H1 (cell line): ENCODE measurements at regions not wholly inside any gene's neighbourhood (a gene's known extent, or its start where the extent isn't known, plus 50 kb on each side); places are given as distances from the start of the nearest gene placed in this dataset.

Source experiments
- CBX5 ChIP-seq: fragments of 300-800, 300-1000 bp; sonication (generic); IDR thresholded peaks from 2 replicates; pipeline ENCODE4 v1.7.1; 2016; ENCODE audit warnings: antibody characterized with exemption, low read length, low read depth
- CHD2 ChIP-seq: IDR thresholded peaks from 2 replicates; pipeline ENCODE4 v1.6.1; 2012; ENCODE audit warnings: low read length, improper control_type of control experiment
- GABPA ChIP-seq: IDR thresholded peaks from 2 replicates; pipeline ENCODE4 v1.6.1; 2011; ENCODE audit warnings: mild to moderate bottlenecking, low read length, moderate library complexity, borderline replicate concordance; ENCODE audit not compliant: insufficient read depth
- RAD21 ChIP-seq, 2 experiments: IDR thresholded peaks in 1 of 2; conservative IDR thresholded peaks in 1 of 2; 2 replicates each; pipeline ENCODE4 v1.6.1; 2011; ENCODE audit warnings: low read depth in 2 of 2, low read length in 2 of 2, improper control_type of control experiment in 1 of 2, inconsistent platforms in 1 of 2, mild to moderate bottlenecking in 1 of 2, moderate library complexity in 1 of 2
- SAP30 ChIP-seq: fragments of 300-600 bp; sonication (generic); IDR thresholded peaks from 2 replicates; pipeline ENCODE4 v1.7.1; 2012; ENCODE audit warnings: low read length, moderate library complexity, mild to moderate bottlenecking, inconsistent platforms; ENCODE audit not compliant: insufficient read depth, insufficient replicate concordance
- TAF1 ChIP-seq: IDR thresholded peaks from 2 replicates; pipeline ENCODE4 v1.6.1; 2011; ENCODE audit warnings: mild to moderate bottlenecking, low read depth, low read length
- TBP ChIP-seq: IDR thresholded peaks from 2 replicates; pipeline ENCODE4 v1.6.1; 2011; ENCODE audit warnings: low read depth, low read length, improper control_type of control experiment
- TF ChIP-seq, protein P1 (sequence below): fragments of 300-600 bp; sonication (generic); IDR thresholded peaks from 2 replicates; pipeline ENCODE4 v1.7.1; 2012; ENCODE audit warnings: low read length, moderate library complexity, mild to moderate bottlenecking, inconsistent platforms; ENCODE audit not compliant: insufficient replicate concordance
- TF ChIP-seq, protein P2 (sequence below): IDR thresholded peaks from 2 replicates; pipeline ENCODE4 v1.6.1; 2011; ENCODE audit warnings: low read length, improper control_type of control experiment

DNA sequence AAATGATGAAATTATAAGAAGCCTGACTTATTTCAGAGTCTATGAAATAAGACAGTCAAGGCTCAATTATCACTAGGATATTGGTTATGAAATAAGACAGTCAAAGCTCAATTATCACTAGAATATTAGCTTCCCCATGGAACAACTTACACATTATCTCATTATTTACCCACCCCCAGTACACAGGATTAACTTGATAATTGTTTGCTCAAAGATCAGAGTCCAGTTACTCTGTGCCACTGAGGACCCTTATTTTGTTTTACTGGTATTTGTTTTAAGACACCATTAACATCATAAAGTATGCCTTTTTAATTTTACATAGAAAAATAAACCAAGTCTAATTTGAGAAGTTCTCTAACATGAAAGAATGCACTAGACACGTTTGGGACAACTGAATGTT is 225.4 kb downstream of the SI start (continued):
- TF ChIP-seq, protein P1, sequence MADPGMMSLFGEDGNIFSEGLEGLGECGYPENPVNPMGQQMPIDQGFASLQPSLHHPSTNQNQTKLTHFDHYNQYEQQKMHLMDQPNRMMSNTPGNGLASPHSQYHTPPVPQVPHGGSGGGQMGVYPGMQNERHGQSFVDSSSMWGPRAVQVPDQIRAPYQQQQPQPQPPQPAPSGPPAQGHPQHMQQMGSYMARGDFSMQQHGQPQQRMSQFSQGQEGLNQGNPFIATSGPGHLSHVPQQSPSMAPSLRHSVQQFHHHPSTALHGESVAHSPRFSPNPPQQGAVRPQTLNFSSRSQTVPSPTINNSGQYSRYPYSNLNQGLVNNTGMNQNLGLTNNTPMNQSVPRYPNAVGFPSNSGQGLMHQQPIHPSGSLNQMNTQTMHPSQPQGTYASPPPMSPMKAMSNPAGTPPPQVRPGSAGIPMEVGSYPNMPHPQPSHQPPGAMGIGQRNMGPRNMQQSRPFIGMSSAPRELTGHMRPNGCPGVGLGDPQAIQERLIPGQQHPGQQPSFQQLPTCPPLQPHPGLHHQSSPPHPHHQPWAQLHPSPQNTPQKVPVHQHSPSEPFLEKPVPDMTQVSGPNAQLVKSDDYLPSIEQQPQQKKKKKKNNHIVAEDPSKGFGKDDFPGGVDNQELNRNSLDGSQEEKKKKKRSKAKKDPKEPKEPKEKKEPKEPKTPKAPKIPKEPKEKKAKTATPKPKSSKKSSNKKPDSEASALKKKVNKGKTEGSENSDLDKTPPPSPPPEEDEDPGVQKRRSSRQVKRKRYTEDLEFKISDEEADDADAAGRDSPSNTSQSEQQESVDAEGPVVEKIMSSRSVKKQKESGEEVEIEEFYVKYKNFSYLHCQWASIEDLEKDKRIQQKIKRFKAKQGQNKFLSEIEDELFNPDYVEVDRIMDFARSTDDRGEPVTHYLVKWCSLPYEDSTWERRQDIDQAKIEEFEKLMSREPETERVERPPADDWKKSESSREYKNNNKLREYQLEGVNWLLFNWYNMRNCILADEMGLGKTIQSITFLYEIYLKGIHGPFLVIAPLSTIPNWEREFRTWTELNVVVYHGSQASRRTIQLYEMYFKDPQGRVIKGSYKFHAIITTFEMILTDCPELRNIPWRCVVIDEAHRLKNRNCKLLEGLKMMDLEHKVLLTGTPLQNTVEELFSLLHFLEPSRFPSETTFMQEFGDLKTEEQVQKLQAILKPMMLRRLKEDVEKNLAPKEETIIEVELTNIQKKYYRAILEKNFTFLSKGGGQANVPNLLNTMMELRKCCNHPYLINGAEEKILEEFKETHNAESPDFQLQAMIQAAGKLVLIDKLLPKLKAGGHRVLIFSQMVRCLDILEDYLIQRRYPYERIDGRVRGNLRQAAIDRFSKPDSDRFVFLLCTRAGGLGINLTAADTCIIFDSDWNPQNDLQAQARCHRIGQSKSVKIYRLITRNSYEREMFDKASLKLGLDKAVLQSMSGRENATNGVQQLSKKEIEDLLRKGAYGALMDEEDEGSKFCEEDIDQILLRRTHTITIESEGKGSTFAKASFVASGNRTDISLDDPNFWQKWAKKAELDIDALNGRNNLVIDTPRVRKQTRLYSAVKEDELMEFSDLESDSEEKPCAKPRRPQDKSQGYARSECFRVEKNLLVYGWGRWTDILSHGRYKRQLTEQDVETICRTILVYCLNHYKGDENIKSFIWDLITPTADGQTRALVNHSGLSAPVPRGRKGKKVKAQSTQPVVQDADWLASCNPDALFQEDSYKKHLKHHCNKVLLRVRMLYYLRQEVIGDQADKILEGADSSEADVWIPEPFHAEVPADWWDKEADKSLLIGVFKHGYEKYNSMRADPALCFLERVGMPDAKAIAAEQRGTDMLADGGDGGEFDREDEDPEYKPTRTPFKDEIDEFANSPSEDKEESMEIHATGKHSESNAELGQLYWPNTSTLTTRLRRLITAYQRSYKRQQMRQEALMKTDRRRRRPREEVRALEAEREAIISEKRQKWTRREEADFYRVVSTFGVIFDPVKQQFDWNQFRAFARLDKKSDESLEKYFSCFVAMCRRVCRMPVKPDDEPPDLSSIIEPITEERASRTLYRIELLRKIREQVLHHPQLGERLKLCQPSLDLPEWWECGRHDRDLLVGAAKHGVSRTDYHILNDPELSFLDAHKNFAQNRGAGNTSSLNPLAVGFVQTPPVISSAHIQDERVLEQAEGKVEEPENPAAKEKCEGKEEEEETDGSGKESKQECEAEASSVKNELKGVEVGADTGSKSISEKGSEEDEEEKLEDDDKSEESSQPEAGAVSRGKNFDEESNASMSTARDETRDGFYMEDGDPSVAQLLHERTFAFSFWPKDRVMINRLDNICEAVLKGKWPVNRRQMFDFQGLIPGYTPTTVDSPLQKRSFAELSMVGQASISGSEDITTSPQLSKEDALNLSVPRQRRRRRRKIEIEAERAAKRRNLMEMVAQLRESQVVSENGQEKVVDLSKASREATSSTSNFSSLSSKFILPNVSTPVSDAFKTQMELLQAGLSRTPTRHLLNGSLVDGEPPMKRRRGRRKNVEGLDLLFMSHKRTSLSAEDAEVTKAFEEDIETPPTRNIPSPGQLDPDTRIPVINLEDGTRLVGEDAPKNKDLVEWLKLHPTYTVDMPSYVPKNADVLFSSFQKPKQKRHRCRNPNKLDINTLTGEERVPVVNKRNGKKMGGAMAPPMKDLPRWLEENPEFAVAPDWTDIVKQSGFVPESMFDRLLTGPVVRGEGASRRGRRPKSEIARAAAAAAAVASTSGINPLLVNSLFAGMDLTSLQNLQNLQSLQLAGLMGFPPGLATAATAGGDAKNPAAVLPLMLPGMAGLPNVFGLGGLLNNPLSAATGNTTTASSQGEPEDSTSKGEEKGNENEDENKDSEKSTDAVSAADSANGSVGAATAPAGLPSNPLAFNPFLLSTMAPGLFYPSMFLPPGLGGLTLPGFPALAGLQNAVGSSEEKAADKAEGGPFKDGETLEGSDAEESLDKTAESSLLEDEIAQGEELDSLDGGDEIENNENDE: no peak
- TF ChIP-seq GABPA (no peak), TAF1 (no peak), TBP (no peak), CHD2 (no peak), SAP30 (no peak), CBX5 (no peak), RAD21 (IDR thresholded peaks at IDR 0.05 in 1 of 2, conservative IDR thresholded peaks at IDR 0.05 in 1 of 2; ENCODE audit: low read depth in 2 of 2, low read length in 2 of 2) (no peak)
- TF ChIP-seq, protein P2, sequence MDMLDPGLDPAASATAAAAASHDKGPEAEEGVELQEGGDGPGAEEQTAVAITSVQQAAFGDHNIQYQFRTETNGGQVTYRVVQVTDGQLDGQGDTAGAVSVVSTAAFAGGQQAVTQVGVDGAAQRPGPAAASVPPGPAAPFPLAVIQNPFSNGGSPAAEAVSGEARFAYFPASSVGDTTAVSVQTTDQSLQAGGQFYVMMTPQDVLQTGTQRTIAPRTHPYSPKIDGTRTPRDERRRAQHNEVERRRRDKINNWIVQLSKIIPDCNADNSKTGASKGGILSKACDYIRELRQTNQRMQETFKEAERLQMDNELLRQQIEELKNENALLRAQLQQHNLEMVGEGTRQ: no peak
